K562 (cell line): ENCODE measurements at regions not wholly inside any gene's neighbourhood (a gene's known extent, or its start where the extent isn't known, plus 50 kb on each side); places are given as distances from the start of the nearest gene placed in this dataset.
A peak's percentile ranks its signal among the peaks of the same experiment; 100 is the strongest.

Experiments used
- ATAC-seq: fragments of 200-7000 bp; cut with Tn5 transposase; 3 replicates; pipeline ENCODE4 v1.9.1; 2020; ENCODE audit warnings: moderate library complexity
- BruUV-seq: library from RNA; stranded (reverse); fragments of 400-500 nt; replicated peaks from 2 replicates; lab custom pipeline; 2021; lab: Mats Ljungman, UMichigan
- CTCF ChIA-PET: fragments of 300-600 bp; formaldehyde crosslinking; extraction: SDS; loops from one replicate; lab custom pipeline; 2021; ENCODE audit warnings: low intra/inter-chr PET ratio; lab: Yijun Ruan, JAX
- POLR2A ChIA-PET: fragments of 300-600, 350-650 bp; sonication (Branson Sonifier 250); formaldehyde crosslinking; extraction: SDS; loops from one replicate; lab custom pipeline; 2021; ENCODE audit warnings: antibody characterized with exemption, inconsistent platforms; lab: Yijun Ruan, JAX
- DNase-seq, 4 experiments: peaks; one replicate each; pipeline versions ENCODE4 v3.0.0 to v3.0.0-alpha.2; 2011 to 2018; ENCODE audit warnings: low spot score in 3 of 4, mixed read lengths in 3 of 4; ENCODE audit errors: extremely low read depth in 1 of 4
- FAIRE-seq: peaks from 2 replicates; lab custom pipeline; 2011; peaks lifted over from hg19 to GRCh38; lab: Jason Lieb, UNC
- H2AFZ ChIP-seq: 2 replicates; pipeline ENCODE4 v1.6.0; 2011; ENCODE audit warnings: low read depth, low read length, control low read depth, inconsistent platforms
- H3K27ac ChIP-seq: fragments of 200-600 bp; 3 replicates; pipeline ENCODE4 v1.8.0; 2011; ENCODE audit warnings: low read depth, mild to moderate bottlenecking, control low read depth, inconsistent platforms, low read length, moderate library complexity, mixed read lengths; ENCODE audit errors: extremely low read depth
- H3K27me3 ChIP-seq, 2 experiments: fragments of 300-600 bp in 1 of 2; 2 replicates in 1 of 2; 3 replicates in 1 of 2; pipeline versions ENCODE4 v1.6.0 to v1.8.0; 2011; ENCODE audit warnings: inconsistent platforms in 2 of 2, low read length in 2 of 2, mild to moderate bottlenecking in 1 of 2, mixed read lengths in 1 of 2, moderate library complexity in 1 of 2; ENCODE audit not compliant: control insufficient read depth in 2 of 2, insufficient read depth in 2 of 2
- H3K36me3 ChIP-seq: fragments of 300-600 bp; 3 replicates; pipeline ENCODE4 v1.8.0; 2011; ENCODE audit warnings: mild to moderate bottlenecking, low read length, inconsistent platforms; ENCODE audit not compliant: control insufficient read depth, insufficient read depth
- H3K4me1 ChIP-seq, 2 experiments: fragments of 200-600 bp in 1 of 2; replicated peaks in 1 of 2; 2 replicates in 1 of 2; 3 replicates in 1 of 2; pipeline versions ENCODE4 v1.5.1 to v1.8.0; 2011; ENCODE audit warnings: inconsistent platforms in 2 of 2, low read length in 2 of 2, mild to moderate bottlenecking in 1 of 2, mixed read lengths in 1 of 2, moderate library complexity in 1 of 2; ENCODE audit not compliant: control insufficient read depth in 2 of 2, insufficient read depth in 2 of 2
- H3K4me2 ChIP-seq: 2 replicates; pipeline ENCODE4 v1.6.1; 2011; ENCODE audit warnings: low read length, control low read depth, inconsistent platforms, mixed read lengths; ENCODE audit not compliant: insufficient read depth
- H3K4me3 ChIP-seq: fragments of 200-600 bp; sonication (generic), shearing (Covaris generic); 2 replicates; pipeline ENCODE4 v1.5.1; 2016; ENCODE audit warnings: control low read depth, inconsistent platforms
- H3K79me2 ChIP-seq: fragments of 200-600 bp; 3 replicates; pipeline ENCODE4 v1.8.0; 2011; ENCODE audit warnings: low read length, inconsistent platforms; ENCODE audit not compliant: control insufficient read depth, insufficient read depth
- H3K9ac ChIP-seq, 2 experiments: 2 replicates each; pipeline versions ENCODE4 v1.6.0 to v1.6.1; 2011; ENCODE audit warnings: low read depth in 2 of 2, low read length in 2 of 2, control low read depth in 1 of 2, inconsistent platforms in 1 of 2, mild to moderate bottlenecking in 1 of 2, mixed read lengths in 1 of 2; ENCODE audit not compliant: insufficient read depth in 1 of 2
- H3K9me1 ChIP-seq: one replicate; pipeline ENCODE4 v1.6.0; 2011; ENCODE audit warnings: inconsistent platforms, mild to moderate bottlenecking, low read length, moderate library complexity; ENCODE audit not compliant: control insufficient read depth, insufficient read depth
- H3K9me3 ChIP-seq: replicated peaks from 2 replicates; pipeline ENCODE4 v1.5.1; 2011; ENCODE audit warnings: low read depth, low read length, inconsistent platforms; ENCODE audit not compliant: control insufficient read depth, insufficient read depth
- H4K20me1 ChIP-seq: replicated peaks from 2 replicates; pipeline ENCODE4 v1.6.1; 2011; ENCODE audit warnings: low read length, inconsistent platforms, mixed read lengths; ENCODE audit not compliant: control insufficient read depth, insufficient read depth
- CEBPB ChIP-seq: fragments of 450-650 bp; IDR thresholded peaks from 2 replicates; pipeline ENCODE4 v1.6.1; 2016; ENCODE audit warnings: missing genetic modification characterization, missing compliant biosample characterization
- DIDO1 ChIP-seq: fragments of 450-650 bp; IDR thresholded peaks from 2 replicates; pipeline ENCODE4 v1.6.1; 2016; ENCODE audit warnings: low read depth, missing biosample characterization, missing genetic modification characterization
- HDAC6 ChIP-seq: IDR thresholded peaks from 2 replicates; pipeline ENCODE4 v1.6.1; 2012; ENCODE audit warnings: low read depth, mild to moderate bottlenecking, control low read depth, inconsistent platforms, low read length, moderate library complexity
- KLF13 ChIP-seq: fragments of 450-650 bp; IDR thresholded peaks from 2 replicates; pipeline ENCODE4 v1.6.1; 2016; ENCODE audit warnings: missing genetic modification characterization, low read depth, mild to moderate bottlenecking, missing compliant biosample characterization, moderate library complexity, borderline replicate concordance
- MEIS2 ChIP-seq: fragments of 450-650 bp; IDR thresholded peaks from 2 replicates; pipeline ENCODE4 v1.6.1; 2014; ENCODE audit warnings: mild to moderate bottlenecking; ENCODE audit not compliant: partially characterized antibody
- MTA2 ChIP-seq: fragments of 450-650 bp; IDR thresholded peaks from 2 replicates; pipeline ENCODE4 v1.6.1; 2016; ENCODE audit warnings: low read depth
- SUPT5H ChIP-seq: fragments of 450-650 bp; IDR thresholded peaks from 2 replicates; pipeline ENCODE4 v1.6.1; 2016
- TRIM28 ChIP-seq: fragments of 450-650 bp; IDR thresholded peaks from 2 replicates; pipeline ENCODE4 v1.6.1; 2017
- ZFX ChIP-seq: sonication (generic); formaldehyde crosslinking; IDR thresholded peaks from 2 replicates; pipeline ENCODE4 v1.8.0; 2022; ENCODE audit warnings: mild to moderate bottlenecking, missing genetic modification reagents, moderate library complexity
- WGBS: fragments of 100-300 bp; shearing (Covaris generic); methylation state at CpG from one replicate; pipeline ENCODE4 v1.1.6; 2016; ENCODE audit warnings: low coverage, mixed read lengths; ENCODE audit not compliant: insufficient coverage; ENCODE audit errors: missing lambda C conversion rate; 5-methylcytosine and 5-hydroxymethylcytosine counted together
- in situ Hi-C: fragments of 300-500 bp; cut with MboI; formaldehyde crosslinking; loops from 4 replicates; pipeline ENCODE4 v1.15.0; 2018; ENCODE audit warnings: inconsistent platforms, mixed read lengths
- intact Hi-C: fragments of 100-400 bp; cut with micrococcal nuclease; formaldehyde crosslinking; loops from 2 replicates; pipeline ENCODE4 v1.14.2; 2022
- TF ChIP-seq, protein P1 (sequence below): fragments of 450-650 bp; IDR thresholded peaks from 2 replicates; pipeline ENCODE4 v1.6.1; 2016; ENCODE audit warnings: antibody characterized with exemption
- TF ChIP-seq, protein P2 (sequence below): sonication (generic); formaldehyde crosslinking; IDR thresholded peaks from 2 replicates; pipeline ENCODE4 v1.8.0; 2022; ENCODE audit warnings: missing genetic modification reagents, mild to moderate bottlenecking, moderate library complexity, borderline replicate concordance
- TF ChIP-seq, protein P3 (sequence below): sonication (generic); formaldehyde crosslinking; IDR thresholded peaks from 2 replicates; pipeline ENCODE4 v1.8.0; 2023; ENCODE audit warnings: missing genetic modification reagents, mild to moderate bottlenecking, borderline replicate concordance
- TF ChIP-seq, protein P4 (sequence below): sonication (generic); formaldehyde crosslinking; IDR thresholded peaks from 2 replicates; pipeline ENCODE4 v1.8.1; 2023; ENCODE audit warnings: mild to moderate bottlenecking, missing genetic modification reagents

DNA sequence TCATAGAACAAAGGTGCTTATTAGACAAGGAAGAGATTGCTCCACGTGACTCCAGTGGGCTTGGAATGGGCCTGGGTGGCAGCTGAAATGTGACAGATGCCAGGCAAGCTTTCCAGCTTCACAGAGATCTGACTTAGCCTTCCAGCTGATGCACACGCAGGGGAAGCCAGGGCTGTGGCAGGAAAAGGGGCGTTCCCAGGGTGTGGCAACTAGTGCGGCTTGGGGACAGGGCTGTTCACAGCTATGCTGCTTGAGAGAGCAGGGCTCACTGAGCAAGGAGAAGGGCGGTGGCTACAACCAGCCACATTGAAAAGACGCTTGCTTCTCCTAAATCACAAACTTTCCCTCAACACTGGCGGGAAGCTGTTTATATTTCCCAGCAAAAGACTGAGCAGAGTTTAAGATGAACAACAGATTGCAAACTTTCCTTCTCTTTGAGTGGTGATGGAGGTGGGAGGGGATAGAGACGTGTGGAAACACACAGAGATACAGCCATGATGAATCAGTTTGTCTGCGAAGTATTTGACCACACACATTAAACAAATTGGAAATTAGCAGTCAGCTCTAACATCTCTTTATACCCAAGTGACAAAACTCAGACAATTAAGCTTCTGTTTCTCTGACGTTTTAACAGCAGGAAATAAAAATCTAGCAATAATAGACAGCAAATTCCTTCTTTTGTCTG, 127.5 kb downstream of the BDH1 start:
- no peak overlapping the region for H3K9ac ChIP-seq
- H3K4me2 ChIP-seq, result peak overlapping the region; percentile 47
- no peaks in the 10 kb centered on the region for H4K20me1 ChIP-seq
- 3% methylated on average over 10 of the region's 10 CpGs for WGBS
- peaks cover 18 to 40% of the 10 kb centered on the region in 2 experiments for H3K27me3 ChIP-seq
- DNase-seq (peak; percentile 61 to 72 (median 68)), ATAC-seq (peak; percentile 95), FAIRE-seq (peak; percentile 82)
- no peaks in the 10 kb centered on the region for H3K36me3 ChIP-seq
- H3K4me3 ChIP-seq, result no peak overlapping the region
- peak overlapping the region; percentile 54; the same call in 1 of the 2 replicates for H2AFZ ChIP-seq
- no peaks in the 10 kb centered on the region for H3K79me2 ChIP-seq
- intact Hi-C loops (no loop called here), in situ Hi-C loops (no loop called here)
- H3K27ac ChIP-seq, result no peak overlapping the region
- no peaks in the 10 kb centered on the region for H3K9me3 ChIP-seq
- H3K4me1 ChIP-seq, result peaks cover 4 to 21% of the 10 kb centered on the region in 2 experiments; a peak in 4 of 5 replicates
- ChIA-PET CTCF (no interaction called here), POLR2A (interaction anchor here (0.5 to 1.0 kb wide), 2 partner anchors 14 to 168 kb away, joined by 4 to 5 read pairs; no protein-coding TSS in a partner anchor)
- no peaks in the 10 kb centered on the region for H3K9me1 ChIP-seq
- no TSS peak for BruUV-seq
- TF ChIP-seq, protein P1, sequence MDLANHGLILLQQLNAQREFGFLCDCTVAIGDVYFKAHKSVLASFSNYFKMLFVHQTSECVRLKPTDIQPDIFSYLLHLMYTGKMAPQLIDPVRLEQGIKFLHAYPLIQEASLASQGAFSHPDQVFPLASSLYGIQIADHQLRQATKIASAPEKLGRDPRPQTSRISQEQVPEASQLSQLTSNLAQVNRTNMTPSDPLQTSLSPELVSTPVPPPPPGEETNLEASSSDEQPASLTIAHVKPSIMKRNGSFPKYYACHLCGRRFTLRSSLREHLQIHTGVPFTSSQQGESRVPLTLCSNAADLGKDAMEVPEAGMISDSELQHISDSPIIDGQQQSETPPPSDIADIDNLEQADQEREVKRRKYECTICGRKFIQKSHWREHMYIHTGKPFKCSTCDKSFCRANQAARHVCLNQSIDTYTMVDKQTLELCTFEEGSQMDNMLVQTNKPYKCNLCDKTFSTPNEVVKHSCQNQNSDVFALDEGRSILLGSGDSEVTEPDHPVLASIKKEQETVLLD, result no peak
- TF ChIP-seq DIDO1 (tag) (no peak), KLF13 (tag) (peak; percentile 29; the same call in 1 of the 2 replicates), ZFX (CRISPR knock-in tag) (no peak), MTA2 (no peak), TRIM28 (no peak; the same call in 1 of the 2 replicates), SUPT5H (no peak), CEBPB (tag) (peak; percentile 14; the same call in 1 of the 2 replicates), HDAC6 (no peak), MEIS2 (no peak)
- TF ChIP-seq, protein P2, sequence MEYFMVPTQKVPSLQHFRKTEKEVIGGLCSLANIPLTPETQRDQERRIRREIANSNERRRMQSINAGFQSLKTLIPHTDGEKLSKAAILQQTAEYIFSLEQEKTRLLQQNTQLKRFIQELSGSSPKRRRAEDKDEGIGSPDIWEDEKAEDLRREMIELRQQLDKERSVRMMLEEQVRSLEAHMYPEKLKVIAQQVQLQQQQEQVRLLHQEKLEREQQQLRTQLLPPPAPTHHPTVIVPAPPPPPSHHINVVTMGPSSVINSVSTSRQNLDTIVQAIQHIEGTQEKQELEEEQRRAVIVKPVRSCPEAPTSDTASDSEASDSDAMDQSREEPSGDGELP (CRISPR knock-in tag), result peak; percentile 75
- TF ChIP-seq, protein P3, sequence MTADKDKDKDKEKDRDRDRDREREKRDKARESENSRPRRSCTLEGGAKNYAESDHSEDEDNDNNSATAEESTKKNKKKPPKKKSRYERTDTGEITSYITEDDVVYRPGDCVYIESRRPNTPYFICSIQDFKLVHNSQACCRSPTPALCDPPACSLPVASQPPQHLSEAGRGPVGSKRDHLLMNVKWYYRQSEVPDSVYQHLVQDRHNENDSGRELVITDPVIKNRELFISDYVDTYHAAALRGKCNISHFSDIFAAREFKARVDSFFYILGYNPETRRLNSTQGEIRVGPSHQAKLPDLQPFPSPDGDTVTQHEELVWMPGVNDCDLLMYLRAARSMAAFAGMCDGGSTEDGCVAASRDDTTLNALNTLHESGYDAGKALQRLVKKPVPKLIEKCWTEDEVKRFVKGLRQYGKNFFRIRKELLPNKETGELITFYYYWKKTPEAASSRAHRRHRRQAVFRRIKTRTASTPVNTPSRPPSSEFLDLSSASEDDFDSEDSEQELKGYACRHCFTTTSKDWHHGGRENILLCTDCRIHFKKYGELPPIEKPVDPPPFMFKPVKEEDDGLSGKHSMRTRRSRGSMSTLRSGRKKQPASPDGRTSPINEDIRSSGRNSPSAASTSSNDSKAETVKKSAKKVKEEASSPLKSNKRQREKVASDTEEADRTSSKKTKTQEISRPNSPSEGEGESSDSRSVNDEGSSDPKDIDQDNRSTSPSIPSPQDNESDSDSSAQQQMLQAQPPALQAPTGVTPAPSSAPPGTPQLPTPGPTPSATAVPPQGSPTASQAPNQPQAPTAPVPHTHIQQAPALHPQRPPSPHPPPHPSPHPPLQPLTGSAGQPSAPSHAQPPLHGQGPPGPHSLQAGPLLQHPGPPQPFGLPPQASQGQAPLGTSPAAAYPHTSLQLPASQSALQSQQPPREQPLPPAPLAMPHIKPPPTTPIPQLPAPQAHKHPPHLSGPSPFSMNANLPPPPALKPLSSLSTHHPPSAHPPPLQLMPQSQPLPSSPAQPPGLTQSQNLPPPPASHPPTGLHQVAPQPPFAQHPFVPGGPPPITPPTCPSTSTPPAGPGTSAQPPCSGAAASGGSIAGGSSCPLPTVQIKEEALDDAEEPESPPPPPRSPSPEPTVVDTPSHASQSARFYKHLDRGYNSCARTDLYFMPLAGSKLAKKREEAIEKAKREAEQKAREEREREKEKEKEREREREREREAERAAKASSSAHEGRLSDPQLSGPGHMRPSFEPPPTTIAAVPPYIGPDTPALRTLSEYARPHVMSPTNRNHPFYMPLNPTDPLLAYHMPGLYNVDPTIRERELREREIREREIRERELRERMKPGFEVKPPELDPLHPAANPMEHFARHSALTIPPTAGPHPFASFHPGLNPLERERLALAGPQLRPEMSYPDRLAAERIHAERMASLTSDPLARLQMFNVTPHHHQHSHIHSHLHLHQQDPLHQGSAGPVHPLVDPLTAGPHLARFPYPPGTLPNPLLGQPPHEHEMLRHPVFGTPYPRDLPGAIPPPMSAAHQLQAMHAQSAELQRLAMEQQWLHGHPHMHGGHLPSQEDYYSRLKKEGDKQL (CRISPR knock-in tag), result no peak
- TF ChIP-seq, protein P4, sequence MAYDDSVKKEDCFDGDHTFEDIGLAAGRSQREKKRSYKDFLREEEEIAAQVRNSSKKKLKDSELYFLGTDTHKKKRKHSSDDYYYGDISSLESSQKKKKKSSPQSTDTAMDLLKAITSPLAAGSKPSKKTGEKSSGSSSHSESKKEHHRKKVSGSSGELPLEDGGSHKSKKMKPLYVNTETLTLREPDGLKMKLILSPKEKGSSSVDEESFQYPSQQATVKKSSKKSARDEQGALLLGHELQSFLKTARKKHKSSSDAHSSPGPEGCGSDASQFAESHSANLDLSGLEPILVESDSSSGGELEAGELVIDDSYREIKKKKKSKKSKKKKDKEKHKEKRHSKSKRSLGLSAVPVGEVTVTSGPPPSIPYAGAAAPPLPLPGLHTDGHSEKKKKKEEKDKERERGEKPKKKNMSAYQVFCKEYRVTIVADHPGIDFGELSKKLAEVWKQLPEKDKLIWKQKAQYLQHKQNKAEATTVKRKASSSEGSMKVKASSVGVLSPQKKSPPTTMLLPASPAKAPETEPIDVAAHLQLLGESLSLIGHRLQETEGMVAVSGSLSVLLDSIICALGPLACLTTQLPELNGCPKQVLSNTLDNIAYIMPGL, result no peak
